ENCODE measurements at regions not wholly inside any gene's neighbourhood (a gene's known extent, or its start where the extent isn't known, plus 50 kb on each side); places are given as distances from the start of the nearest gene placed in this dataset.

GRCh38 chr2:195574312-195574711 is 82.7 kb upstream of the SLC39A10 start:
- Histone ChIP-seq H2BK120ac (ENCODE audit: low read depth, low read length) (no peak overlapping the region), H3K18ac (ENCODE audit: low read depth in 1 of 2, low read length in 2 of 2) (no peak overlapping the region), H3K27ac (ENCODE audit: low read length, poor library complexity, severe bottlenecking) (no peak overlapping the region), H2AK5ac (ENCODE audit: low read length, severe bottlenecking) (peak overlapping the region; percentile 19), H2BK15ac (ENCODE audit: low read depth, poor library complexity, severe bottlenecking) (no peak overlapping the region), H3K23ac (ENCODE audit: low read length in 2 of 2) (no peak overlapping the region), H3K4ac (ENCODE audit: low read depth in 1 of 2, low read length in 2 of 2) (no peak overlapping the region), H2BK5ac (ENCODE audit: low read depth, low read length, poor library complexity, severe bottlenecking) (no peak overlapping the region), H3K79me1 (replicated peaks; ENCODE audit: low read length, poor library complexity, severe bottlenecking) (no peaks in the 10 kb centered on the region), H2BK12ac (ENCODE audit: low read length in 2 of 2) (no peak overlapping the region), H3K9me3 (ENCODE audit: control insufficient read depth, low read length) (no peaks in the 10 kb centered on the region), H4K91ac (ENCODE audit: low read length) (no peak overlapping the region), H3K4me1 (ENCODE audit: control insufficient read depth, insufficient read depth, low read depth, low read length) (no peaks in the 10 kb centered on the region), H3K36me3 (ENCODE audit: control insufficient read depth in 1 of 2, insufficient read depth in 2 of 2, low read depth in 1 of 2, low read length in 2 of 2) (no peaks in the 10 kb centered on the region), H3K4me2 (ENCODE audit: low read length, poor library complexity, severe bottlenecking) (no peak overlapping the region), H4K8ac (ENCODE audit: low read length) (no peak overlapping the region), H3K9ac (ENCODE audit: low read length) (no peak overlapping the region), H3K4me3 (ENCODE audit: insufficient read depth in 1 of 2, low read depth in 1 of 2, low read length in 2 of 2) (no peak overlapping the region), H3K14ac (ENCODE audit: low read length in 2 of 2) (no peak overlapping the region), H3K27me3 (ENCODE audit: control insufficient read depth in 1 of 2, insufficient read depth in 1 of 2, low read length in 2 of 2) (no peaks in the 10 kb centered on the region), H2AFZ (ENCODE audit: low read depth, low read length) (no peak overlapping the region)
- 100% methylated on average over 2 of the region's 3 CpGs for WGBS
- DNase-seq, result no peak

- no peaks in the 10 kb centered on the region for H3K79me1 ChIP-seq (replicated peaks; ENCODE audit: low read length, poor library complexity, severe bottlenecking)
- 88% methylated on average over 2 of the region's 6 CpGs for WGBS
- H2BK12ac ChIP-seq (ENCODE audit: low read length in 2 of 2), result no peak overlapping the region
- no peak overlapping the region for H4K8ac ChIP-seq (ENCODE audit: low read length)
- H3K4me1 ChIP-seq (ENCODE audit: control insufficient read depth, insufficient read depth, low read depth, low read length), result no peaks in the 10 kb centered on the region
- H2BK5ac ChIP-seq (ENCODE audit: low read depth, low read length, poor library complexity, severe bottlenecking), result no peak overlapping the region
- no peak overlapping the region for H3K18ac ChIP-seq (ENCODE audit: low read depth in 1 of 2, low read length in 2 of 2)
- H3K9me3 ChIP-seq (ENCODE audit: control insufficient read depth, low read length), result no peaks in the 10 kb centered on the region
- H2BK120ac ChIP-seq (ENCODE audit: low read depth, low read length), result no peak overlapping the region
- no peak overlapping the region for H3K23ac ChIP-seq (ENCODE audit: low read length in 2 of 2)
- H3K36me3 ChIP-seq (ENCODE audit: control insufficient read depth in 1 of 2, insufficient read depth in 2 of 2, low read depth in 1 of 2, low read length in 2 of 2), result no peaks in the 10 kb centered on the region
- no peak overlapping the region for H3K4ac ChIP-seq (ENCODE audit: low read depth in 1 of 2, low read length in 2 of 2)
- no peak overlapping the region for H2BK15ac ChIP-seq (ENCODE audit: low read depth, poor library complexity, severe bottlenecking)
- no peaks in the 10 kb centered on the region for H3K27me3 ChIP-seq (ENCODE audit: control insufficient read depth in 1 of 2, insufficient read depth in 1 of 2, low read length in 2 of 2)
- H3K9ac ChIP-seq (ENCODE audit: low read length), result no peak overlapping the region
- H3K4me3 ChIP-seq (ENCODE audit: insufficient read depth in 1 of 2, low read depth in 1 of 2, low read length in 2 of 2), result no peak overlapping the region
- no peak overlapping the region for H2AFZ ChIP-seq (ENCODE audit: low read depth, low read length)
- H3K14ac ChIP-seq (ENCODE audit: low read length in 2 of 2), result no peak overlapping the region
- no peak overlapping the region for H2AK5ac ChIP-seq (ENCODE audit: low read length, severe bottlenecking)
- no peak overlapping the region for H3K27ac ChIP-seq (ENCODE audit: low read length, poor library complexity, severe bottlenecking)
- H4K91ac ChIP-seq (ENCODE audit: low read length), result no peak overlapping the region
- no peak for DNase-seq
- no peak overlapping the region for H3K4me2 ChIP-seq (ENCODE audit: low read length, poor library complexity, severe bottlenecking)
Observed at GRCh38 chr2:195572895-195573683, 83.9 kb upstream of the SLC39A10 start.

DNA sequence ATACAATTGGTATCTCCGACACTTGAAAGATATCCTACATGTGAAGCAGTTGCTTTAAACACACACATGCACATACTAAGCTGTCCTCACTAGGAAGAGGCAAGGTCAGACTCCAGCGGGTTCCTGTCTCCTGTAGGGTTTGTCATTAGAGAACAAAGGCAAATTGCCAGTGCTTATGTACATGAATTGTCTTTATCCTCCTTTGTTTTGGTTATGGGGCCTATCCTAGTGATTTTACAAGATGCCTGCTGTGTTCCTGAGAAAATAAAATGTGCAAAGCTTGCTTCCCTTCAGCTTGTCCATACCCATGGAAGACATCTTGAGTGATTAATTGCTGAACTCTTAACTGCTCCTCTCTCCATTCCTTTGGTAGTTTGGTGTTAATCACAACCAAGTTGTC is 86.7 kb upstream of the SLC39A10 start:
- no peak overlapping the region for H2BK5ac ChIP-seq (ENCODE audit: low read depth, low read length, poor library complexity, severe bottlenecking)

GRCh38 chr2:195569255-195569654 is 87.8 kb upstream of the SLC39A10 start:
- no peaks in the 10 kb centered on the region for H3K9me3 ChIP-seq (ENCODE audit: control insufficient read depth, low read length)
- no peaks in the 10 kb centered on the region for H3K27me3 ChIP-seq (ENCODE audit: control insufficient read depth in 1 of 2, insufficient read depth in 1 of 2, low read length in 2 of 2)
- H2BK5ac ChIP-seq (ENCODE audit: low read depth, low read length, poor library complexity, severe bottlenecking), result no peak overlapping the region
- H2BK15ac ChIP-seq (ENCODE audit: low read depth, poor library complexity, severe bottlenecking), result no peak overlapping the region
- H3K4me2 ChIP-seq (ENCODE audit: low read length, poor library complexity, severe bottlenecking), result no peak overlapping the region
- no peak overlapping the region for H3K9ac ChIP-seq (ENCODE audit: low read length)
- H3K23ac ChIP-seq (ENCODE audit: low read length in 2 of 2), result no peak overlapping the region
- H3K4ac ChIP-seq (ENCODE audit: low read depth in 1 of 2, low read length in 2 of 2), result no peak overlapping the region
- no peak overlapping the region for H2AFZ ChIP-seq (ENCODE audit: low read depth, low read length)
- no peak overlapping the region for H2BK12ac ChIP-seq (ENCODE audit: low read length in 2 of 2)
- 96% methylated on average over 3 of the region's 3 CpGs for WGBS
- no peaks in the 10 kb centered on the region for H3K4me1 ChIP-seq (ENCODE audit: control insufficient read depth, insufficient read depth, low read depth, low read length)
- no peak for DNase-seq
- H3K4me3 ChIP-seq (ENCODE audit: insufficient read depth in 1 of 2, low read depth in 1 of 2, low read length in 2 of 2), result no peak overlapping the region
- no peak overlapping the region for H2BK120ac ChIP-seq (ENCODE audit: low read depth, low read length)
- H4K8ac ChIP-seq (ENCODE audit: low read length), result no peak overlapping the region
- no peak overlapping the region for H4K91ac ChIP-seq (ENCODE audit: low read length)
- H3K79me1 ChIP-seq (replicated peaks; ENCODE audit: low read length, poor library complexity, severe bottlenecking), result no peaks in the 10 kb centered on the region
- H3K14ac ChIP-seq (ENCODE audit: low read length in 2 of 2), result no peak overlapping the region
- H2AK5ac ChIP-seq (ENCODE audit: low read length, severe bottlenecking), result no peak overlapping the region
- no peak overlapping the region for H3K27ac ChIP-seq (ENCODE audit: low read length, poor library complexity, severe bottlenecking)
- H3K18ac ChIP-seq (ENCODE audit: low read depth in 1 of 2, low read length in 2 of 2), result no peak overlapping the region
- no peaks in the 10 kb centered on the region for H3K36me3 ChIP-seq (ENCODE audit: control insufficient read depth in 1 of 2, insufficient read depth in 2 of 2, low read depth in 1 of 2, low read length in 2 of 2)

More for the DNA sequence above, 86.7 kb upstream of the SLC39A10 start:
- Histone ChIP-seq H3K4me1 (ENCODE audit: control insufficient read depth, insufficient read depth, low read depth, low read length) (no peaks in the 10 kb centered on the region), H2BK15ac (ENCODE audit: low read depth, poor library complexity, severe bottlenecking) (no peak overlapping the region), H2AFZ (ENCODE audit: low read depth, low read length) (no peak overlapping the region), H3K27me3 (ENCODE audit: control insufficient read depth in 1 of 2, insufficient read depth in 1 of 2, low read length in 2 of 2) (no peaks in the 10 kb centered on the region), H3K27ac (ENCODE audit: low read length, poor library complexity, severe bottlenecking) (no peak overlapping the region), H3K36me3 (ENCODE audit: control insufficient read depth in 1 of 2, insufficient read depth in 2 of 2, low read depth in 1 of 2, low read length in 2 of 2) (no peaks in the 10 kb centered on the region), H3K14ac (ENCODE audit: low read length in 2 of 2) (no peak overlapping the region), H2BK120ac (ENCODE audit: low read depth, low read length) (no peak overlapping the region), H4K8ac (ENCODE audit: low read length) (no peak overlapping the region), H3K79me1 (replicated peaks; ENCODE audit: low read length, poor library complexity, severe bottlenecking) (no peaks in the 10 kb centered on the region), H3K4ac (ENCODE audit: low read depth in 1 of 2, low read length in 2 of 2) (no peak overlapping the region), H3K23ac (ENCODE audit: low read length in 2 of 2) (no peak overlapping the region), H3K18ac (ENCODE audit: low read depth in 1 of 2, low read length in 2 of 2) (peak overlapping the region in 1 of 2 experiments; percentile 12), H2BK12ac (ENCODE audit: low read length in 2 of 2) (no peak overlapping the region), H3K4me3 (ENCODE audit: insufficient read depth in 1 of 2, low read depth in 1 of 2, low read length in 2 of 2) (no peak overlapping the region), H2AK5ac (ENCODE audit: low read length, severe bottlenecking) (no peak overlapping the region), H3K9me3 (ENCODE audit: control insufficient read depth, low read length) (no peaks in the 10 kb centered on the region), H3K9ac (ENCODE audit: low read length) (no peak overlapping the region), H4K91ac (ENCODE audit: low read length) (no peak overlapping the region), H3K4me2 (ENCODE audit: low read length, poor library complexity, severe bottlenecking) (no peak overlapping the region)
- DNase-seq, result no peak
- 87% methylated on average over 2 of the region's 2 CpGs for WGBS
